Thyroid gland (tissue), 4 donors: ENCODE measurements at regions not wholly inside any gene's neighbourhood (a gene's known extent, or its start where the extent isn't known, plus 50 kb on each side); places are given as distances from the start of the nearest gene placed in this dataset.

ENCODE experiments used
- POLR2A ChIP-seq, 2 donors: fragments of 450-650 bp; IDR thresholded peaks; one replicate each; pipeline ENCODE4 v1.6.1; 2017; ENCODE audit warnings: antibody characterized with exemption in 2 of 2, mild to moderate bottlenecking in 2 of 2, moderate library complexity in 1 of 2
- TF ChIP-seq, protein P1 (sequence below), 6 experiments: fragments of 200-600 bp in 3 of 6; fragments of 450-650 bp in 3 of 6; sonication (generic) in 3 of 6; IDR thresholded peaks; one replicate each; pipeline ENCODE4 v1.5.1; 2016 to 2019; ENCODE audit warnings: antibody characterized with exemption in 6 of 6, mild to moderate bottlenecking in 2 of 6, inconsistent platforms in 1 of 6, moderate library complexity in 1 of 6

DNA sequence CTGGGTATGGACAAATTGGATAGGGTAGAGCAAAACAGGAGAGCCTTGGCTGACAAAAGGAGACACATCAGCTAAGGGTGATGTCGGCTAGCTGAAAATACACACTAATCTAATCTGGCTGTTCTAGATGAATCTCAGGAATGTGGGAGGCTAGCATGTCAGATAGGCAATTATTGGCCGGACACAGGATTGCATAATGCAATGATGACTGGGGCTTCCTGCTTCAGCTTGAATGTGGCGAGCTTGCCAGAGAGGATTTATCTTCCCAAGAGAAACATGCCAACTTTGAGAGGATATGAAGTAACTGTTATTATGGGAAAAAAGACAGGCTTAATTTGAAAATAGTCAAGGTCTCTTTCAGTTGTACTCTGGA lies 102.4 kb downstream of the TRIB2 start:
- TF ChIP-seq, protein P1, sequence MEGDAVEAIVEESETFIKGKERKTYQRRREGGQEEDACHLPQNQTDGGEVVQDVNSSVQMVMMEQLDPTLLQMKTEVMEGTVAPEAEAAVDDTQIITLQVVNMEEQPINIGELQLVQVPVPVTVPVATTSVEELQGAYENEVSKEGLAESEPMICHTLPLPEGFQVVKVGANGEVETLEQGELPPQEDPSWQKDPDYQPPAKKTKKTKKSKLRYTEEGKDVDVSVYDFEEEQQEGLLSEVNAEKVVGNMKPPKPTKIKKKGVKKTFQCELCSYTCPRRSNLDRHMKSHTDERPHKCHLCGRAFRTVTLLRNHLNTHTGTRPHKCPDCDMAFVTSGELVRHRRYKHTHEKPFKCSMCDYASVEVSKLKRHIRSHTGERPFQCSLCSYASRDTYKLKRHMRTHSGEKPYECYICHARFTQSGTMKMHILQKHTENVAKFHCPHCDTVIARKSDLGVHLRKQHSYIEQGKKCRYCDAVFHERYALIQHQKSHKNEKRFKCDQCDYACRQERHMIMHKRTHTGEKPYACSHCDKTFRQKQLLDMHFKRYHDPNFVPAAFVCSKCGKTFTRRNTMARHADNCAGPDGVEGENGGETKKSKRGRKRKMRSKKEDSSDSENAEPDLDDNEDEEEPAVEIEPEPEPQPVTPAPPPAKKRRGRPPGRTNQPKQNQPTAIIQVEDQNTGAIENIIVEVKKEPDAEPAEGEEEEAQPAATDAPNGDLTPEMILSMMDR (IDR thresholded peaks at IDR 0.05), result no peak
- peak in 1 of 2 donors; percentile 12 for TF ChIP-seq POLR2A (IDR thresholded peaks at IDR 0.05)
